Thyroid gland (tissue), 4 donors: ENCODE measurements at regions not wholly inside any gene's neighbourhood (a gene's known extent, or its start where the extent isn't known, plus 50 kb on each side); places are given as distances from the start of the nearest gene placed in this dataset.

Experiments used
- CTCF ChIP-seq, 6 experiments: fragments of 200-600 bp in 3 of 6; fragments of 450-650 bp in 3 of 6; sonication (generic) in 3 of 6; IDR thresholded peaks; one replicate each; pipeline ENCODE4 v1.5.1; 2016 to 2019; ENCODE audit warnings: antibody characterized with exemption in 6 of 6, mild to moderate bottlenecking in 2 of 6, inconsistent platforms in 1 of 6, moderate library complexity in 1 of 6
- POLR2A ChIP-seq, 2 donors: fragments of 450-650 bp; IDR thresholded peaks; one replicate each; pipeline ENCODE4 v1.6.1; 2017; ENCODE audit warnings: antibody characterized with exemption in 2 of 2, mild to moderate bottlenecking in 2 of 2, moderate library complexity in 1 of 2

- no peak for TF ChIP-seq CTCF (IDR thresholded peaks at IDR 0.05)
- TF ChIP-seq POLR2A (IDR thresholded peaks at IDR 0.05) = no peak
Measured at GRCh38 chr5:61229416-61229815, 67.1 kb upstream of the SMIM15 start.
